Activated CD8-positive, alpha-beta T cell treated with anti-CD3 and anti-CD28 coated beads for 36 hours (primary cell): ENCODE measurements at regions not wholly inside any gene's neighbourhood (a gene's known extent, or its start where the extent isn't known, plus 50 kb on each side); places are given as distances from the start of the nearest gene placed in this dataset.
"Not testable (repeated sequence)": the region's sequence is repeated elsewhere in the genome, so short reads cannot be mapped to it uniquely, and the experiment has no call there.

Experiments
- ATAC-seq: fragments of 200-7000 bp; cut with Tn5 transposase; one replicate; pipeline ENCODE4 v1.10.0; 2021; ENCODE audit warnings: mild to moderate bottlenecking, moderate library complexity
- CTCF ChIA-PET: fragments of 350-600 bp; sonication (Branson Sonifier 250); formaldehyde crosslinking; loops from one replicate; lab custom pipeline; 2021; ENCODE audit warnings: antibody characterized with exemption; lab: Charles Lee
- POLR2A ChIA-PET: fragments of 350-600 bp; sonication (Branson Sonifier 250); formaldehyde crosslinking; loops from one replicate; lab custom pipeline; 2021; ENCODE audit warnings: antibody characterized with exemption; lab: Charles Lee
- DNase-seq: peaks from one replicate; pipeline ENCODE4 v3.0.0-alpha.2; 2020
- H3K27ac Mint-ChIP-seq: one replicate; pipeline ENCODE4 v1.8.0; 2021; ENCODE audit warnings: mild to moderate bottlenecking, mixed read lengths
- H3K27me3 Mint-ChIP-seq: one replicate; pipeline ENCODE4 v1.8.0; 2021; ENCODE audit warnings: mixed read lengths
- H3K36me3 Mint-ChIP-seq: one replicate; pipeline ENCODE4 v1.8.0; 2021; ENCODE audit warnings: low read depth, mixed read lengths
- H3K4me1 Mint-ChIP-seq: one replicate; pipeline ENCODE4 v1.8.0; 2021; ENCODE audit warnings: low read depth, mixed read lengths
- H3K4me3 Mint-ChIP-seq: one replicate; pipeline ENCODE4 v1.8.0; 2021; ENCODE audit warnings: mild to moderate bottlenecking, moderate library complexity, mixed read lengths
- H3K9me3 Mint-ChIP-seq: one replicate; pipeline ENCODE4 v1.8.0; 2021; ENCODE audit warnings: mixed read lengths
- intact Hi-C: fragments of 100-400 bp; cut with micrococcal nuclease; formaldehyde crosslinking; loops from one replicate; pipeline ENCODE4 v1.10.0; 2022
- TF ChIP-seq, protein P1 (sequence below): fragments of 200-600 bp; IDR thresholded peaks from one replicate; pipeline ENCODE4 v1.8.0; 2022; ENCODE audit warnings: antibody characterized with exemption, mild to moderate bottlenecking

DNA sequence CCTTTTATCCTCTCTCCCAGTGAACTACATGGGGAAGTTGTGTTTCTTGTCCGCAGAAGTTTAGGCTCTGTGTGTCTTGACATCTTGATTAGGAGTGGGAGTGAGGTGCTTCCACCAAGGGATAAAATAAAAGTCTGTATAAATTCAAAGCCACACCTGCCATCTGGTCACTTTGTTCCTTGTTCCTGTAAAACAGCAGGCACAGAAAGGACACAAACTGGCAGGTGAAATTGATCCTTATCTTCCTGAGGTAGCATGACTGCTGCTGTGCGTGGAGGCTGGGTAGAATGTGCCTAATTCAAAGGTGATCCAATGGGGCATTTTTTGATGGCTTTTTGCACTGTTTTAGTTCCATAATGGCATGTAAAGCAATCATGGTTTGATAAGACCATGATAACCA is 104.3 kb upstream of the KITLG start:
- H3K4me1 Mint-ChIP-seq, result no peaks in the 10 kb centered on the region
- H3K27ac Mint-ChIP-seq, result no peak overlapping the region
- H3K9me3 Mint-ChIP-seq, result no peaks in the 10 kb centered on the region
- no peaks in the 10 kb centered on the region for H3K36me3 Mint-ChIP-seq
- ATAC-seq (no peak), DNase-seq (no peak)
- intact Hi-C loops, result no loop called here
- no peak overlapping the region for H3K4me3 Mint-ChIP-seq
- POLR2A ChIA-PET, result no interaction called here
- CTCF ChIA-PET, result no interaction called here
- no peaks in the 10 kb centered on the region for H3K27me3 Mint-ChIP-seq
- TF ChIP-seq, protein P1, sequence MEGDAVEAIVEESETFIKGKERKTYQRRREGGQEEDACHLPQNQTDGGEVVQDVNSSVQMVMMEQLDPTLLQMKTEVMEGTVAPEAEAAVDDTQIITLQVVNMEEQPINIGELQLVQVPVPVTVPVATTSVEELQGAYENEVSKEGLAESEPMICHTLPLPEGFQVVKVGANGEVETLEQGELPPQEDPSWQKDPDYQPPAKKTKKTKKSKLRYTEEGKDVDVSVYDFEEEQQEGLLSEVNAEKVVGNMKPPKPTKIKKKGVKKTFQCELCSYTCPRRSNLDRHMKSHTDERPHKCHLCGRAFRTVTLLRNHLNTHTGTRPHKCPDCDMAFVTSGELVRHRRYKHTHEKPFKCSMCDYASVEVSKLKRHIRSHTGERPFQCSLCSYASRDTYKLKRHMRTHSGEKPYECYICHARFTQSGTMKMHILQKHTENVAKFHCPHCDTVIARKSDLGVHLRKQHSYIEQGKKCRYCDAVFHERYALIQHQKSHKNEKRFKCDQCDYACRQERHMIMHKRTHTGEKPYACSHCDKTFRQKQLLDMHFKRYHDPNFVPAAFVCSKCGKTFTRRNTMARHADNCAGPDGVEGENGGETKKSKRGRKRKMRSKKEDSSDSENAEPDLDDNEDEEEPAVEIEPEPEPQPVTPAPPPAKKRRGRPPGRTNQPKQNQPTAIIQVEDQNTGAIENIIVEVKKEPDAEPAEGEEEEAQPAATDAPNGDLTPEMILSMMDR, result no peak

DNA sequence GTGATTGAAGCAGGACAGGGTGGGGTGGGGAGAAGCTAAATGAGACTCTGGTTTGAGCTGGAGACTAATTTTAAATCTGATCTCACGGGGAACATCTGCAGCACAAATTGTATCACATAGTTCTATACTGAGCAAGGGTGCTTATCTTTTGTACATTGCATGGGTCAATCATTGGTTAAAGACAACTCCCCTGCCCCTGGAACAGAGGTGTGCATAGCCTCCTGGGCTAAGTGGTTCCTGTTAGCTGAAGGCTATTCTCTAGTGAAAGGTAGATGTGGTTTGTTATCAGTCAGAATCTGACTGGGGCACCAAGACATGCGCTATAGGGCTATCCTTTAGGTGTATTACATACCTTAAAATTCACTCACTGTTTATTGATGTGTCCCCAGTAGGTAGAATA is 103.9 kb upstream of the KITLG start:
- H3K4me3 Mint-ChIP-seq, result no peak overlapping the region
- CTCF ChIA-PET, result no interaction called here
- no peaks in the 10 kb centered on the region for H3K27me3 Mint-ChIP-seq
- H3K9me3 Mint-ChIP-seq, result no peaks in the 10 kb centered on the region
- POLR2A ChIA-PET, result no interaction called here
- no peak for ATAC-seq
- no peaks in the 10 kb centered on the region for H3K36me3 Mint-ChIP-seq
- TF ChIP-seq, protein P1, result no peak
- H3K4me1 Mint-ChIP-seq, result no peaks in the 10 kb centered on the region
- no peak overlapping the region for H3K27ac Mint-ChIP-seq
- no peak for DNase-seq
- intact Hi-C loops, result no loop called here

DNA sequence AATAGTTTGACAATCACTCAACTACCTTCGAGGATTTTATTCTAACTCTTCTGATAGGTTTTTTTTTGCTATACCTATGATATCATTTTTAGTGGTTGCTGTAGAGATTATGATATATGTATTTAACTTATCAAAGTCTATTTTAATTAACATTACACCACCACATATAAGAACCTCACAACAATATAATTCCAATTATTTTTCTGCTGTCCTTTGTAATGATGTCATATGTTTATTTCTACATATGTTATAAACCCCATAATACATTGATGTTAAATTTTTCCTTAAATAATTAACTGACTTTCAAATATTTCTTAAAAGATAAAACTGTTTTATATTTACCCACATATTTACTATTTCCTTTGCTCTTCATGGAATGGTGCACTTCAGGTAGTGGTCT is 103.4 kb upstream of the KITLG start:
- TF ChIP-seq, protein P1, result no peak
- Mint-ChIP-seq H3K4me1 (no peaks in the 10 kb centered on the region), H3K27me3 (no peaks in the 10 kb centered on the region), H3K36me3 (no peaks in the 10 kb centered on the region), H3K4me3 (no peak overlapping the region), H3K27ac (no peak overlapping the region), H3K9me3 (no peaks in the 10 kb centered on the region)
- CTCF ChIA-PET, result no interaction called here
- POLR2A ChIA-PET, result no interaction called here
- intact Hi-C loops, result no loop called here
- ATAC-seq (no peak), DNase-seq (no peak)

DNA sequence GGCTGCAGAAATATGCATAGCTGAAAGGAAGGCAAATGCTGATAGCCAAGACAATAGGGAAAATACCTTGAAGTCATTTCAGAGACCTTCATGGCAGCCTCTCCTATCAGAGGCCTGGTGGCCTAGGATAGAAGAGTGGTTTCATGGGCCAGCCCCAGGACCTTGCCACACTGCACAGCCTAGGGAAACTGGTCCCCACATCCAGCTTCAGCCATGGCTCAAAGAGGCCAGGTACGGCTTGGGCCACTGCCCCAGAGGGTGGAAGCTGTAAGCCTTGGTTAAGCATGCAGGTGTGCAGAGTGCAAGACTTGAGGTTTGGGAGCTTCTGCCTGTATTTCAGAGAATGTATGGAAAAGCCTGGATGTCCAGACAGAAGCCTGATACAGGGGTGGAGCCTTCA is 101.0 kb upstream of the KITLG start:
- H3K27ac Mint-ChIP-seq, result no peak overlapping the region
- no peaks in the 10 kb centered on the region for H3K36me3 Mint-ChIP-seq
- ATAC-seq, result no peak
- POLR2A ChIA-PET, result no interaction called here
- no peaks in the 10 kb centered on the region for H3K4me1 Mint-ChIP-seq
- DNase-seq, result no peak
- CTCF ChIA-PET, result no interaction called here
- TF ChIP-seq, protein P1, result no peak
- no peaks in the 10 kb centered on the region for H3K9me3 Mint-ChIP-seq
- H3K4me3 Mint-ChIP-seq, result no peak overlapping the region
- H3K27me3 Mint-ChIP-seq, result no peaks in the 10 kb centered on the region
- intact Hi-C loops, result no loop called here

DNA sequence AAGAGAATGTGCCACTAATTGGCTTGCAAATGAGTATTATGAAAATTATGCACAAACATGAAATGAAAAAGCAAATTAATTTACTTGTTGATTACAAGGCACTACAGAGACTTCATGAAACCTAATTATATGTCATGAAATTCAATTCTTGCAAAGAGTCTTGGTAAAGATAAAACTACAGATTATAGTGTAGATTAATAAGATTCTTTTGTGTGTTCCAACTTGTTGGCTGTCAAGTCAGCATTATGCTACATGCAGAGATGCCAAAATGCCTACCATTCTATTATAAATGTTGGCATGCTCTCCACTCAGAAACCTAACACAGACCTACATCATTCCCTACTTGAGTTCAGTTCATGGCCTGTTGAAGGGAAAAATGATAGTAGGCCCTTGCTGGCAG is 97.2 kb upstream of the KITLG start:
- TF ChIP-seq, protein P1, result no peak
- ATAC-seq (no peak), DNase-seq (no peak)
- Mint-ChIP-seq H3K4me1 (no peaks in the 10 kb centered on the region), H3K27ac (no peak overlapping the region), H3K9me3 (no peaks in the 10 kb centered on the region), H3K36me3 (no peaks in the 10 kb centered on the region), H3K27me3 (no peaks in the 10 kb centered on the region), H3K4me3 (no peak overlapping the region)
- intact Hi-C loops, result no loop called here
- POLR2A ChIA-PET, result no interaction called here
- CTCF ChIA-PET, result no interaction called here

DNA sequence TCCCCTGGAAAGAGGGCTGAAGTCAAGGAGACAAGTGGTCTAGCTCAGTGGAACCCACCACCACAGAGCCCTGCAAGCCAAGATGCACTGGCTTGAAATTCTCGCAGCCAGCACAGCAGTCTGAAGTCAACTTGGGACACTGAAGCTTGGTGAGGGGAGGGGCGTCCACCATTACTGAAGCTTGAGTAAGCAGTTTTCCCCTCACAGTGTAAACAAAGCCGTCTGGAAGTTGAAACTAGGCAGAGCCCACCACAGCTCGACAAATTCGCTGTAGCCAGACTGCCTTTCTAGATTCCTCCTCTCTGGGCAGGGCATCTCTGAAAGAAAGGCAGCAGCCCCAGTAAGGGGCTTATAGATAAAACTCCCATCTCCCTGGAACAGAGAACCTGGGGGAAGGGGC is 87.3 kb upstream of the KITLG start:
- H3K4me1 Mint-ChIP-seq, H3K9me3 Mint-ChIP-seq, intact Hi-C loops, H3K27me3 Mint-ChIP-seq, H3K36me3 Mint-ChIP-seq, ATAC-seq, CTCF ChIA-PET, H3K27ac Mint-ChIP-seq, DNase-seq, POLR2A ChIA-PET, H3K4me3 Mint-ChIP-seq: not testable (repeated sequence)
